ENCODE measurements at regions not wholly inside any gene's neighbourhood (a gene's known extent, or its start where the extent isn't known, plus 50 kb on each side); places are given as distances from the start of the nearest gene placed in this dataset.

DNA sequence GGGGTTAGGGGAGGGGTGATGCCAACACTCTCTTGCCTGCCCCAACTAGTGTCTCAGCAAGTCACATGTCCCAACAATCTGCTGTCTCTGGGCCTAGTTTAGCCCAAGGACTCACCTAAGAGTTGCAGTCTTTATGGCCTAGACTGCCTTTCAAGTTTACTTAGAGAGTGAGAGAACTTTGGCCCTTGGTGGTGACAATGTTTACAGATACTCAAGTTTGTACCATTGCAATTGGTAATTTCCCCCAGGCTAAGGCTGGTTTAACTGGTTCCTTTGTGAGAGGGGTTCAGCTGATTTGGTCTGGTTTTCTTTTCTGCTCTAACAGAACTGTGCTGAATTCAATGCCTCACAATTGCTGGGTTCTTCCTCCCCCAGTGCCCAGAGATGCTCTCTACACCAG, 1279.9 kb upstream of the EYS start:
- DNase-seq: no peak

DNA sequence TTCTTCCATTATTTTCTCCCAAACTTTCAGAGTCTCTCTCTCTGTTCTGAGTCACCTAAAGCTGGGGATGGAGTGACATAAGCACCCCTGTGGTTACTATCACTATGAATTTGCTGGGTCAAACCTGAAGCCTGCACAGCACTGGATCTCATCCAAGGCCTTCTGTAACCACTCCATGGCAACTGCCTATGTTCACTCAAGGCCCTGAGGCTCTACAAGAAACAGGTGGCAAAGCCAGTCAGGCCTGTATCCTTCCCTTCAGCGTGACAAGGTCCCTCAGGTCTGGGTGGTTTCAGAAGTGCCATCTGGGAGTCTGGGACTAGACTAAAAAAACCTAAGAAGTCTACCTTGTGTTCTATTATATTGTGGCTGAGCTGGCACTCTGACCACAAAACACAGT, 1278.8 kb upstream of the EYS start:
- no peak for DNase-seq

DNA sequence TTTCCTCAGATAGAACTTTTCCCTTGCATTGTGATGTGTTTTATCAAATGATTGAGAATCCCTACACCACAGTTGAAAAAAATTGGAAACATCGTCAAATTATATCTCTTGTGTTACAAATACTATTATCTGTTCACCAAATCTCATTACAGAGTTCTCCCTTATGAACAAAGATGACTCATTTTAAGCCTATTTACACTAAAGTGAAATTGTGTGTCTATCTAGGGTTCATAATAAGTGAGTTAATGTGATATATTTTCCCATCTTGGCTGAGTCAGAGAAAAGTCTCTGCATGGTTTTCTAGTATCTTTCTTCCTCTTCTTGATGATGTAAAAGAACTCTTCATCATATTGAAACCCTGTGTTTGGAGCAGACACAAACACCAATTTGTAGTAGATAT, 1263.3 kb upstream of the EYS start:
- DNase-seq: no peak

DNA sequence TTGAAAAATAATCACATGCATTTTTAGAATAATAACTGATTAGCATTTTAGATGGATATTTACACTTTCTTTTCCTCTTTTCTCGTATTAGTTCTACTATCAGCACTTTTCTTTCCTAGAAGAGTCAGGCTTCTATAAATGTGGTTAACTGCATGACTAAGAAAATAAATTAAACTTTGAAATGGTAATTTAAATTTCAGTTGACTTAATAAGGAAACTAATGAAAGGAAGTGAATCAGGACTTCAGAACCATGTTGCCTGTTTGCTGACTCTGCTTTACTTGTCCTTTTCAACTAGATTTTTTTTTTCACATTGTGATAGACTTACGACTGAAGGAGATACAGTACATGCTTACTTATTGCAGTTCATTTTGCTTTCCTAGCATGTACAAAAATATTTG, 1258.2 kb upstream of the EYS start:
- no peak for DNase-seq

DNA sequence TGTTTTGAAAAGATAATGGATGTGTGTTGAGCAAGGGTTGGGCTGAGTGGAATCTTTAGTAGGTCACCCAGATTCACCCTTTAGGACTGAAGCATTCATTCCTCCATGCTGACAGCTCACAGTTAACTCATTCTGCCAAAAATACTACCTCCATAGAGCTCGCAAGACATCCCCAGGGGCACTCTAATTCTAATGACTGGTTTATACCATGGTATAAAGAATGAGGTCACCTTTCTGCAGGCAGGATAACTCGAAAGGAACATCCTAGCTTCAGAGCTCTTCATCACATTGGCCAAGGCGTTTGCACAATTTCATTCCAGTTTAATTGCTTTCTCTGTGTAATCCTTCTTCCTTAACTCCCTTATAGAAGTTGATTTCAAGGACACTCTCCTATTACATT, 1257.2 kb upstream of the EYS start:
- no peak for DNase-seq

DNA sequence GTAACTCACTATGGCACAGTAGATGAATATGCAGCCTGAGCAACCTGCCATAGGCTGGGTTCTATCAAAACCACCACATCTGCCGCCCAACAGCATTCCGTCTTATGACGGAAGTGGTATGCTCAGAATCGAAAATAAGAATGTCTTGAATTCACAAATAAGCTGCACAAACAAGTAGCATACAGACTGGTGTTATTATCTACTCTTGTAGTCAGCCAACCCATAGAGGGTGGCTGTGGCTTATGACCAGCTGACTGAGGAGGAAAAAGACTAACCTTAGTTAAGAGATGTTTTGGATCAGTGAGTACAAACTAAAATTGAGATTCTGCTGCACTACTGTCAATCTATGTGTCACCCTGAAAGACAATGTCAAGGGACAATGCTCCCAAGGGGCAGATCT, 1255.1 kb upstream of the EYS start:
- DNase-seq: no peak

DNA sequence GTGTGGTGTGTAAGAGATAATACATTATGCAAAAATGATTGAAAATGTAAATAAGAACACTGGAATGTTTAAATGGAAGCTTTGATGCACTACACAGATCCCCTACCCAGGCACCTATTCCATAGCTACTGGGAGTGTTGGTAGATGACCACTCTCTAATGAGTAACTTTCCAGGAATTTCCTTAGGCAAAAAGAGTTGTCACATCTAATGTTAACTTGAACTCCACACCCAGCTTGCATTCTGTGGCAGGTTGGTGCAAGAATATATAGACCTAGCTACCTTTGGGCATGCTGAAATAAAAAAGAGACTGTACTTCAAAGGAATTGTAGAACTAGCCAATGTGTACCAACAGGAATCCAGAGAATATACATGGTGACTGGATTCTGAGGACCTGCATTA, 1254.2 kb upstream of the EYS start:
- DNase-seq: no peak

DNA sequence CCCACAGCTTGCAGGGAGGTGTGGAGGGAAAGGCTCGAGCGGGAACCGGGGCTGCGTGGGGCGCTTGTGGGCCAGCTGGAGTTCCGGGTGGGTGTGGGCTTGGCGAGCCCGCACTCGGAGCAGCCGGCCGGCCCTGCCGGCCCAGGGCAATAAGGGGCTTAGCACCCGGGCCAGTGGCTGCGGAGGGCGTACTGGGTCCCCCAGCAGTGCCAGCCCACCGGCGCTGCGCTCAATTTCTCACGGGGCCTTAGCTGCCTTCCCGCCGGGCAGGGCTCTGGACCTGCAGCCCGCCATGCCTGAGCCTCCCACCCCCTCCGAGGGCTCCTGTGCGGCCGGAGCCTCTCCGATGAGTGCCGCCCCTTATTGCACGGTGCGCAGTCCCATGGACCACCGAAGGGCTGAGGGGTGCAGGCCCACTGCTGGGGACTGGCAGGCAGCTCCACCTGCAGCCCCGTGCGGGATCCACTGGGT, 1242.2 kb upstream of the EYS start:
- no peak for DNase-seq

DNA sequence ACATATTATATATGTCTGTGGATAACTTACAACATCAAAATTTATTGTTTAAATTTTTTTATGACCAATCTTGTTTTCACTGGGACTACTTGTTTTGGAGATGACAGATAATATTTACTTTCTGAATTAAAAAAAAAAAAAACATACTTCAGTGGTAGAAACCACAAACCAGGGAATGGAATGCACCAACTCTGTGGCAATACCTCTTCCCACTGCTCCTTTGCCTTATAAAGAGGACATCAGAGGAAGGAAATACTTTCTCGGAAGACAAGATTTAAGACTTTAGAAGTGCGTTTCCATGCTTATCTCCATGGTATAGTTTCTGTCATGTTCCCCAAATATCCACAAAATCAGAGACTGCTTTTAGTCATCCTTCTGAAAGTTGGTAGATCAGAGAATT, 1241.1 kb upstream of the EYS start:
- no peak for DNase-seq

DNA sequence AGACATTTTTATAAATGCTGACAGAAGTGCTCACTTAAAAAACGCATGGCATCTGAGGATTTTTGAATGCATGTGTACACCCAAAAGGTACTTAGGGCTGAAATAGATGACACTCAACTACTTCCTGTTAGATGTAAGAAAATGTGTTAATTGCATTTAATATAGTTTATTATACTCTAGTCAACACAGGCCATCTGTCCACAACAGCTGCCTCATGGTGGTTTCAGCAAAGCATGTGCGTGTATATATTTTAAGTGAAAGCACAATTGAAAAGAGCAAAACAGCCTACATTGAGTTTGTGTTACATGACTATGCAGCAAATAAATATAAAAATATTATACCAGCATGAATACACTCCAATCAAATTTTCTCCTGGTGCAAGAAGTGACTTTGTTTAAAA, 1233.0 kb upstream of the EYS start:
- no peak for DNase-seq

DNA sequence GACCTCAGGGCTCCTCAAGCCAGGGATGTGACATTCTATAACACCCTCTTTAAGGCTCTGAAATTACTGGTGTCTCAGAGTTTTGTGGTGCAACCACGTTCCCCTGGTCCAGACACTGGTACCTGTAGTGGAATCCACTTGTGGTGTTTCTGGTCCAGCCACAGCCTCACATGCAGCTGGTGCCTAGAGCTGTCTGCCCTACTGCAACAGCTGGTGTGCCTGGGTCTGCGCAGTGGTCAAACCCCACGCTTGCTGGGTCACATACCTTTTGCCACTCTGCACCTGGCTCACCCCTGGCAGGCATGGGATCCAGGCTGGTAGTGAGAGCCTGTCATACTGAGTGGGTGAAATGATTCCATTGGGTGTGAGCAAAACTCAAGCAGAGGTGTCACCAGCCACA, 1230.2 kb upstream of the EYS start:
- DNase-seq: no peak

DNA sequence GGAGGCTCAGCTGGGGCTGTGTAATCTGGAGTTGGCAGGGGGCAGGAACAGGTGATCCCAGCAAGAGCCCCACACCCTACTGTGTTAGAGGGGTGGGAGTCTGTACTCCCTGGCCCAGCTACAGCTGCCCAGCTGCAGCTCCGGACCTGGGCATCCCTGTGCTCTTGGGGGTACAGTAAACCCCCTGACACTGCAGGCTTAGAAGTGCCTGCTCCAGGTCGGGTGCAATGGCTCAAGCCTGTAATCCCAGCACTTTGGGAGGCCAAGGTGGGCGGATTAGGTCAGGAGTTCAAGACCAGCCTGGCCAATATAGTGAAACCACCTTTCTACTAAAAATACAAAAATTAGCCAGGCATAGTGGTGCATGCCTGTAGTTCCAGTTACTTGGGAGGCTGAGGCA, 1228.6 kb upstream of the EYS start:
- no peak for DNase-seq

DNA sequence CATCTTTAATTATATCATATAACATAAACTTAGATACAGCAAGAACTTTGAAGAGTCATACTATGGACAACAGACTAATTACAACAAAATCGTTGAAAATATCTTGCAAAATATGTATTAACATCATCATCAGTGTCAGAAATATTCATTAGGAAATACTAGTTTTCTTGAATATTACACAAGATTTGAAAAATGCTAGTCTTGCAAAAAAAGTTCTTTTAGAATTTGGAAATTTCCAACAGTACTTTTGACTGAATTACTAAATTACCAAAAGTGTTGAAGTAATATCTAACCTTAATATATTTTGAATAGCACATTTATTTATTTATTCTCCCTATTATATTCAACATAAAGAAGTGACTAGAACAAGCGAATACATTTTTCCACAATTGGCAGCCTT, 1224.8 kb upstream of the EYS start:
- DNase-seq: no peak

DNA sequence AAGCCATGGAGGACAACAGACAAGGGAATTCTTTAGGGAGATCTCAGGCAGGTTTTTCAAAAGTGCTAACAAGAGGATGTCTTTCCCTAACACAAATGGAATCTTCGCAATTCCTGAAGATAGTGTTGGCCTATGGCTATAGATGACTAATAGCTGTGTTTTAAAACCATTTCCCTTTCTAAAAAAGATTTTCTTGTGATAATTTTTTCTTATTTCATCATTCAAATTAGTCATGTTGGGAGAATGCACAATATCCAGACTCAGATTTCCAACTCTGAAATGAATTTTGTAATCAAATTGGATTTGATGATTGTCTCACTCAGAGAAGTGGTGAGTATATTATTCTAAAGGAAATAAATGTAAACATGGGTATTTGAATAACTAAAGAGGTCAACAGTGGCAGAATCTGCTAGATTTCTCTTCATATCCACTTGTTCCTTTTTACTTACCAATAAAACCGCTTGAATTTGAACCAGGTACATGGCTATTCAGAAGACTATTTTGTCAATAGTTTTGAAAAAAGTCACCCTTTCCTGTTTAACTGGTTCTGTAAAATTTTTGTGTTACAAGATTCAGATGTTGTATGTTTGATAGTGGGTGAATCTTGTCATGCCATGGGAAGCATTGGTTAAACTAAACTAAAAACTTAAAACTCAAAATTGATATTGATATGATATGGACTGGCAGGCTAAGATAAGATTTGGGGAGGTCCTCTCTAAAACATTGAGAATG, 1223.7 kb upstream of the EYS start:
- no peak for DNase-seq

DNA sequence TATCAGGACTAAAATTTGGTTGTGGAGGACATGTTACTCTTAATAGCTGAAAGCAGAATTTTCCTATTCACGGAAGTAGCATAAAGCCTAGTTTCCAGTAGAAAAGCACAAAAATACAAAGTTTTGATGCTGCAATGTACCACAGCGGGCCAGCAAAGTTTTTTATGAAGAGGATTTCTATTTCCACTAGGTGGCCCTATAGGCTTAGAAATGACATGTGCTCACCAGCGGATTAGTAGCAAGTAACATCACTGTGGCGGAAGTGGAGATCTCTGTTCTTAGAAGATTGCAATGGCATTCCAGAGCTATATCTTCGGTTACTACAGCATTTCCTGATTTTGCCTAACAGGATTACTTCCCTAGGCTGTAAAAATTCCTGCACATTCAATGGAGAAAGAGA, 1219.0 kb upstream of the EYS start:
- no peak for DNase-seq

DNA sequence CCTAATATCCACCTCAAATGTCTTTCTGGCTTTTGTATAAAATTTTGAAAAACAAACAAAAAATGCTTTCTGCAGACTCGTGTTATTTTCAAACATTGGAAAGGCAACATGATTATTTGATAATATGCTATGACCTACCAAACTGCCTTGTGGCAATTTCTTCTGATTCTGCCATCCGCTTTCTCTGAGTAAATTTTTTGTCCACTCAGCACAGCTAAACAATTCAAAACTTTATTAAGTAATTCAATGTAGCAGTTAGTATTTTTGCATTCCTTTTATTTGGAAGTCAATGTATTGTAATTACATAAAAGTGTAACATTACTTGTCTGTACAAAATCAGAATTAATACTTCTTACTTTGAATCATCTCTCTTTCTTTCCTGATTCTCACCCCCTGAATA, 1206.6 kb upstream of the EYS start:
- DNase-seq: no peak

DNA sequence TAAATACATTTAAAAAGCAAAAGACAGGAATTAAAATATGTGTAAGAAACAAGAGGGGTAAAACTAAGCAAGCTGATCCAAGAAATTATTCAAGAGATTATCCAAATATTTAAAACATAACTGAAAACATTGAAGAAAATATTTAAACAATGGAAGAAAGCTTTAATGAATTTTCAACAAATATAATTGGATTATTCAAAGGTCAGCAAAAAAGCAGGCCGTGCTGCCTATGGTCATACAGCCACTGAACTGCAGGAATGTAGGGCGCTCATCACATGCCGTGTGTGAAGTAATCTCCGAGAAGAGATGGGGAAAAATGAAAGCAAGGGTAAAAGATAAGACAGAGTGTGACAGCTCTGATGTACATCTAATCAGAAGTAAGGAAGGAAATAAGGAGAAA, 1195.4 kb upstream of the EYS start:
- DNase-seq: no peak

DNA sequence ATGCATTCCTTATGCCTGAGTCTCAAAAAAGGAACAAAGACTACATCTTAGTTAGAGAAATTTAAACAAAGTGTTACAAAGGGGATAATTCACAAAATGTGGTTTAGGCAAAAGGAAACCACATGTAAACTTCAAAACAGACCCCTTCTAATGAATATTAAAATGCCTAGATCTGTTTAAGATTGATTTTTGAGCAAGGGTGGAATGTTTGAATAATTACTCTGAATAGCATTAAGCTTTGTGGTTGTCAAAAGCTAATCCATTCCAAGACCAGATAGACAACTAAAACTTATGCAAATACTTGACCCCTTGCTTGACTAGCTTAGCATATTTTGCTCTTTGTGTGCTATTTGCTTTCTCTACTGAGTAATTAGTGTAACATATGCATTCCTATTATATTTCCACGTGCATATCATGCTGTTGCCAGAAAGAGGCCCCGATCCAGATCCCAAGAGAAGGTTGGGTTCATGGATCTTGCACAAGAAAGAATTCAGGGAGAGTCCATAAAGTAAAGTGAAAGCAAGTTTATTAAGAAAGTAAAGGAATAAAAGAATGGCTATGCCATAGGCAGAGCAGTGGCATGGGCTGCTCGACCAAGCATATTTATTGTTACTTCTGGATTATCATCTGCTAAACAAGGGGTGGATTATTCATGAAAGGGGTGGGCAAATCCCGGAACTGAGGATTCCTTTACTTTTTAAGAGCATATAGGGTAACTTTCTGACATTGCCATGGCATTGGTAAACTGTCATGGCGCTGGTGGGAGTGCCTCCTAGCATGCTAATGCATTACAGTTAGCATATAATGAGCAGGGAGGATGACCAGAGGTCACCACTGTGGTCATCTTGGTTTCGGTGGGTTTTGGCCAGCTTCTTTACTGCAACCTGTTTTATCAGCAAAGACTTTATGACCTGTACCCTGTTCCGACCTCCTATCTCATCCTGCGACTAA, 1193.4 kb upstream of the EYS start:
- no peak for DNase-seq

DNA sequence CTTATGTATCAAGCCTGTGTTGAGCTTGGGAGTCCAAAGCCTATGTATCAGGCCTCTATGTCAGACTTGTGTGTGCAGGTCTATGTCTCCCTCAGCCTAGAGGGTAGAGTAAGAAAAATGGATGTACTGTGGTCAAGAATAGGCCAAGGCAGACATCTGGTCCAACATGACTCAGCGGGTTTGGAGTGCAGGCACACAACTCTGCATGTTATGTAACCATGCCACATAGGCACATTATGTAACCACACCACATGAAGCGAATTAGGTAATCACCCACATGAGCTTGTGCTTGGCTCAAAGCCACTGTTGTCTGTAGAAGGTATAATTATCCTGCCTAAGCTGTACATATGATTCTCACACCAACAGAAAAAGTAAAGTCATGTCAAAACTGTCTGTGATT, 1190.5 kb upstream of the EYS start:
- DNase-seq: no peak

DNA sequence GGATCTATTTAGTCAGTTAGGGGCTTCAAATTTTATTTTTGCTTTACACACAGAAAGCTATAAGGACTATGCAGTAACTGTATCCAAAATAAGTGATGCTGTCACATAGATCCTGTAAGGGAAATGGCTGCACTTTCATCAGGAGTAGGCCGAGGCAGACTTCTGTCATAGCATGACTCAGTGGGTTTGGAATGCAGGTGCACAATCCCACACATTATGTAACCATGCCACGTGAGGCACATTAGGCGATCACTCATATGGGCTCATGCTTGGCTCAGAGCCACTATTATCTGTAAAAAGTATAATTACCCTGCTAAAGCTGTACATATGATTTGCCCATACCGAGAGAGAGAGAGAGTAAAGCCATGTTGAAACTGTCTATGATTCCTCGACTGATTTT, 1189.4 kb upstream of the EYS start:
- DNase-seq: no peak

DNA sequence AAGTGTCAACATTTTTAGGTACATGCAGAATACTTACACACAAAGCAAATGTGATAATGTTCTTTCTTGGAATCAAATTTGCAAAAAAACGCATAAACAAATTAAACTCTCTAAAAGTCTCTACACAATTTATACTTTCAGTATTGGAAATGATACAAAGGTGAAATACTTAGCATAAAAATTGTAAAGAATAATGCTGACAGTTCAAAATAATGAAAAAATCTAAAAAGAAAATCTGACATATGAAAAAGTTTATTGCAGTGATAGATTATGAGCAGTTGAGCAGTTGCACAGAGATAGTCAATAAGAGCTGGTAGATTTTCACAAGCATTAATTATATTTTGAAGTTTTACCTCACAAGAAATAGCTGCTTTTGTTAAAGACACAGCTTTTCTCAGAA, 1176.4 kb upstream of the EYS start:
- no peak for DNase-seq

DNA sequence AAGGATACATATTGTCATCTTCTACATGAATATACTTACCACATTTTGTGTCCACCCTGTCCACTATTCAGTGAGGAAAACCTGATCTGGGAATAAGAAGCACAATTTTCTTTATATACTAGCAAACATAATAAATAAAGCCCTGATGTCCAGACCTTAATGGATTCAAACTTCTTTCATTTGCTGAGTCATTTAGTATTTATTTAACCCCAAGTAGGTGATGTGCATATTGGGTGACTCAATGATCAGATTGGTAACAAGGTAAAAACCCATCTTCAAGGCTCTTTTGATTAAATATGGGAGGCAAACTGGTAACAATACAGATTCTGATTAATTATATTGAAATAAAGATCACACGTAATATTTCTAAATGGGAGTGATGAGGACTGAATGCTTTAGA, 1159.8 kb upstream of the EYS start:
- DNase-seq: no peak

DNA sequence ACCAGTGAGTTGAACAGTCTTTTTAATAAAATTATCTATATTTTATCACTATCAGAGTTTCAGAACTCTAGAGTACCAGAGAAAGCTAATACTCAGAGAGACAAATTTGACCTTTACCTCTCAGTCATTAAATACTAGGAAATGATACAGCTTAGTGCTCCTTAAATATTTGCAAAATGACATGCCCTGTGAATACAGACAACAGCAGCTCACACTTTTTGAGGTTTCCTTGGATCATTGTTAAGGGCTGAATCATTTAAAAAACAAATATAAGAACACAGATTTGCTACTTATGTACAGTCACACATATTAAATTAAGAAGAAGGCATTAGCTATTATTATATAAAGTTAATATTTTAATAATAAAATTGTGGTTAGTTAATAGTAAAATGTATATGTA, 1158.7 kb upstream of the EYS start:
- no peak for DNase-seq

DNA sequence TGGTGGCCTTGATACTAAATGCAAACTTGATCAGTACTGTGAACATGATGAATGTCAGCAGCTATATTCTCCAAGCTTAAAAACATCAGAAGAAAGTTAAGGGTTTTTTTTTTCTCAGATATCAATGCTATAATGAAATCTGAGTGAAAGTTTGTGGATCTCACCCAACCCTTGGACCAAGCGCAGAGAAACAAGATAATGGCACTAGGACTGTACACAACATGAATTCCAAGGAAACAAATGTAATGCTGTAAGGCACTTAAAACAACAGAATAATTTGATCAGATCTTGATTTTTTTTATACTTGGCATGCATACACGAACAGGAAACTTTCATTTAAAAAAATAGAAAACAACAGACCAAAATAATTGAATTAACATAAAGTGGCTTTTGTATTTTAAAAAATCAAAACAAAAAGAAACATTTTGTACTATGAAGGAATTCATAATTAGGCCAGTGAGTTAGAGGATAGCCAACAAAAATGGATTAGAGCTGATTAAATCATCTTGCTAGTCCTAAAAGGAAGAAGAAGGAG, 1154.0 kb upstream of the EYS start:
- DNase-seq: no peak
